MCF 10A (cell line): ENCODE measurements at regions not wholly inside any gene's neighbourhood (a gene's known extent, or its start where the extent isn't known, plus 50 kb on each side); places are given as distances from the start of the nearest gene placed in this dataset.

ENCODE experiments used
- BruUV-seq: library from RNA; stranded (reverse); fragments of 400-500 nt; replicated peaks from 2 replicates; lab custom pipeline; 2021; lab: Mats Ljungman, UMichigan
- CTCF ChIA-PET: fragments of 300-600 bp; sonication (Branson Sonifier 250); formaldehyde crosslinking; extraction: SDS; loops from one replicate; lab custom pipeline; 2021; ENCODE audit warnings: antibody characterized with exemption, inconsistent platforms; lab: Yijun Ruan, JAX
- POLR2A ChIA-PET: fragments of 300-600, 350-650 bp; sonication (Branson Sonifier 250); formaldehyde crosslinking; extraction: SDS; loops from one replicate; lab custom pipeline; 2020; ENCODE audit warnings: antibody characterized with exemption, inconsistent platforms; lab: Yijun Ruan, JAX
- DNase-seq: peaks from one replicate; pipeline ENCODE4 v3.0.0-alpha.2; 2018; ENCODE audit not compliant: unreplicated experiment
- H3K27ac Mint-ChIP-seq: one replicate; pipeline ENCODE4 v1.8.0; 2022; ENCODE audit warnings: mild to moderate bottlenecking, low read depth, mixed read lengths; ENCODE audit not compliant: unreplicated experiment
- H3K27me3 Mint-ChIP-seq: one replicate; pipeline ENCODE4 v1.8.0; 2022; ENCODE audit warnings: mixed read lengths; ENCODE audit not compliant: insufficient read depth, unreplicated experiment
- H3K36me3 Mint-ChIP-seq: one replicate; pipeline ENCODE4 v1.8.0; 2022; ENCODE audit warnings: mild to moderate bottlenecking, moderate library complexity, mixed read lengths; ENCODE audit not compliant: insufficient read depth, unreplicated experiment
- H3K4me1 Mint-ChIP-seq: one replicate; pipeline ENCODE4 v1.8.0; 2022; ENCODE audit warnings: mixed read lengths; ENCODE audit not compliant: insufficient read depth, unreplicated experiment
- H3K4me3 Mint-ChIP-seq: one replicate; pipeline ENCODE4 v1.8.0; 2022; ENCODE audit warnings: mild to moderate bottlenecking, moderate library complexity, mixed read lengths; ENCODE audit not compliant: unreplicated experiment
- H3K9me3 Mint-ChIP-seq: one replicate; pipeline ENCODE4 v1.8.0; 2022; ENCODE audit warnings: mixed read lengths; ENCODE audit not compliant: unreplicated experiment
- intact Hi-C: fragments of 100-400 bp; cut with micrococcal nuclease; formaldehyde crosslinking; loops from 2 replicates; pipeline ENCODE4 v1.14.1; 2022
- TF ChIP-seq, protein P1 (sequence below): fragments of 200-600 bp; IDR thresholded peaks from one replicate; pipeline ENCODE4 v1.8.0; 2022; ENCODE audit warnings: antibody characterized with exemption, mild to moderate bottlenecking; ENCODE audit not compliant: unreplicated experiment

- CTCF ChIA-PET, result interaction anchor here (0.7 to 1.2 kb wide), 4 partner anchors 10 to 480 kb away, joined by 3 to 4 read pairs (median 3); no protein-coding TSS in a partner anchor
- POLR2A ChIA-PET, result no interaction called here
- peaks cover 34% of the 10 kb centered on the region for H3K4me1 Mint-ChIP-seq
Measured at GRCh38 chr15:100728371-100729201, 126.2 kb downstream of the ASB7 start.

GRCh38 chr15:100729461-100729860, 127.1 kb downstream of the ASB7 start:
- Mint-ChIP-seq H3K27me3 (no peaks in the 10 kb centered on the region), H3K4me3 (no peak overlapping the region), H3K9me3 (peaks cover 7% of the 10 kb centered on the region), H3K4me1 (peaks cover 39% of the 10 kb centered on the region), H3K36me3 (peaks cover 5% of the 10 kb centered on the region), H3K27ac (no peak overlapping the region)
- DNase-seq, result no peak
- TF ChIP-seq, protein P1, sequence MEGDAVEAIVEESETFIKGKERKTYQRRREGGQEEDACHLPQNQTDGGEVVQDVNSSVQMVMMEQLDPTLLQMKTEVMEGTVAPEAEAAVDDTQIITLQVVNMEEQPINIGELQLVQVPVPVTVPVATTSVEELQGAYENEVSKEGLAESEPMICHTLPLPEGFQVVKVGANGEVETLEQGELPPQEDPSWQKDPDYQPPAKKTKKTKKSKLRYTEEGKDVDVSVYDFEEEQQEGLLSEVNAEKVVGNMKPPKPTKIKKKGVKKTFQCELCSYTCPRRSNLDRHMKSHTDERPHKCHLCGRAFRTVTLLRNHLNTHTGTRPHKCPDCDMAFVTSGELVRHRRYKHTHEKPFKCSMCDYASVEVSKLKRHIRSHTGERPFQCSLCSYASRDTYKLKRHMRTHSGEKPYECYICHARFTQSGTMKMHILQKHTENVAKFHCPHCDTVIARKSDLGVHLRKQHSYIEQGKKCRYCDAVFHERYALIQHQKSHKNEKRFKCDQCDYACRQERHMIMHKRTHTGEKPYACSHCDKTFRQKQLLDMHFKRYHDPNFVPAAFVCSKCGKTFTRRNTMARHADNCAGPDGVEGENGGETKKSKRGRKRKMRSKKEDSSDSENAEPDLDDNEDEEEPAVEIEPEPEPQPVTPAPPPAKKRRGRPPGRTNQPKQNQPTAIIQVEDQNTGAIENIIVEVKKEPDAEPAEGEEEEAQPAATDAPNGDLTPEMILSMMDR, result no peak
- CTCF ChIA-PET, result no interaction called here
- intact Hi-C loops, result no loop called here
- no TSS peak for BruUV-seq
- POLR2A ChIA-PET, result no interaction called here

More at GRCh38 chr15:100728371-100729201, 126.2 kb downstream of the ASB7 start:
- H3K27me3 Mint-ChIP-seq, result no peaks in the 10 kb centered on the region
- peaks cover under 1% of the 10 kb centered on the region for H3K36me3 Mint-ChIP-seq
- TF ChIP-seq, protein P1, result no peak
- intact Hi-C loops, result no loop called here
- BruUV-seq, result no TSS peak
- H3K9me3 Mint-ChIP-seq, result no peaks in the 10 kb centered on the region
- H3K27ac Mint-ChIP-seq, result peak overlapping the region; percentile 96
- H3K4me3 Mint-ChIP-seq, result no peak overlapping the region
- DNase-seq, result no peak

GRCh38 chr15:100730129-100730528, 127.7 kb downstream of the ASB7 start:
- H3K27ac Mint-ChIP-seq, result no peak overlapping the region
- BruUV-seq, result no TSS peak

More at GRCh38 chr15:100730129-100730528, 127.7 kb downstream of the ASB7 start:
- no peak overlapping the region for H3K4me3 Mint-ChIP-seq
- no peak for DNase-seq
- POLR2A ChIA-PET, result no interaction called here
- peaks cover 5% of the 10 kb centered on the region for H3K36me3 Mint-ChIP-seq
- TF ChIP-seq, protein P1, result no peak
- peaks cover 7% of the 10 kb centered on the region for H3K9me3 Mint-ChIP-seq
- no peaks in the 10 kb centered on the region for H3K27me3 Mint-ChIP-seq
- peaks cover 39% of the 10 kb centered on the region for H3K4me1 Mint-ChIP-seq
- CTCF ChIA-PET, result no interaction called here
- intact Hi-C loops, result no loop called here
